K562 (cell line): ENCODE measurements at regions not wholly inside any gene's neighbourhood (a gene's known extent, or its start where the extent isn't known, plus 50 kb on each side); places are given as distances from the start of the nearest gene placed in this dataset.

Experiments
- ATAC-seq: fragments of 200-7000 bp; cut with Tn5 transposase; 3 replicates; pipeline ENCODE4 v1.9.1; 2020; ENCODE audit warnings: moderate library complexity
- BruUV-seq: library from RNA; stranded (reverse); fragments of 400-500 nt; replicated peaks from 2 replicates; lab custom pipeline; 2021; lab: Mats Ljungman, UMichigan
- CTCF ChIA-PET: fragments of 300-600 bp; formaldehyde crosslinking; extraction: SDS; loops from one replicate; lab custom pipeline; 2021; ENCODE audit warnings: low intra/inter-chr PET ratio; lab: Yijun Ruan, JAX
- POLR2A ChIA-PET: fragments of 300-600, 350-650 bp; sonication (Branson Sonifier 250); formaldehyde crosslinking; extraction: SDS; loops from one replicate; lab custom pipeline; 2021; ENCODE audit warnings: antibody characterized with exemption, inconsistent platforms; lab: Yijun Ruan, JAX
- DNase-seq, 4 experiments: peaks; one replicate each; pipeline versions ENCODE4 v3.0.0 to v3.0.0-alpha.2; 2011 to 2018; ENCODE audit warnings: low spot score in 3 of 4, mixed read lengths in 3 of 4; ENCODE audit errors: extremely low read depth in 1 of 4
- FAIRE-seq: peaks from 2 replicates; lab custom pipeline; 2011; peaks lifted over from hg19 to GRCh38; lab: Jason Lieb, UNC
- H2AFZ ChIP-seq: 2 replicates; pipeline ENCODE4 v1.6.0; 2011; ENCODE audit warnings: low read depth, low read length, control low read depth, inconsistent platforms
- H3K27ac ChIP-seq: fragments of 200-600 bp; 3 replicates; pipeline ENCODE4 v1.8.0; 2011; ENCODE audit warnings: low read depth, mild to moderate bottlenecking, control low read depth, inconsistent platforms, low read length, moderate library complexity, mixed read lengths; ENCODE audit errors: extremely low read depth
- H3K27me3 ChIP-seq, 2 experiments: fragments of 300-600 bp in 1 of 2; 2 replicates in 1 of 2; 3 replicates in 1 of 2; pipeline versions ENCODE4 v1.6.0 to v1.8.0; 2011; ENCODE audit warnings: inconsistent platforms in 2 of 2, low read length in 2 of 2, mild to moderate bottlenecking in 1 of 2, mixed read lengths in 1 of 2, moderate library complexity in 1 of 2; ENCODE audit not compliant: control insufficient read depth in 2 of 2, insufficient read depth in 2 of 2
- H3K36me3 ChIP-seq: fragments of 300-600 bp; 3 replicates; pipeline ENCODE4 v1.8.0; 2011; ENCODE audit warnings: mild to moderate bottlenecking, low read length, inconsistent platforms; ENCODE audit not compliant: control insufficient read depth, insufficient read depth
- H3K4me1 ChIP-seq, 2 experiments: fragments of 200-600 bp in 1 of 2; replicated peaks in 1 of 2; 2 replicates in 1 of 2; 3 replicates in 1 of 2; pipeline versions ENCODE4 v1.5.1 to v1.8.0; 2011; ENCODE audit warnings: inconsistent platforms in 2 of 2, low read length in 2 of 2, mild to moderate bottlenecking in 1 of 2, mixed read lengths in 1 of 2, moderate library complexity in 1 of 2; ENCODE audit not compliant: control insufficient read depth in 2 of 2, insufficient read depth in 2 of 2
- H3K4me2 ChIP-seq: 2 replicates; pipeline ENCODE4 v1.6.1; 2011; ENCODE audit warnings: low read length, control low read depth, inconsistent platforms, mixed read lengths; ENCODE audit not compliant: insufficient read depth
- H3K4me3 ChIP-seq: fragments of 200-600 bp; sonication (generic), shearing (Covaris generic); 2 replicates; pipeline ENCODE4 v1.5.1; 2016; ENCODE audit warnings: control low read depth, inconsistent platforms
- H3K79me2 ChIP-seq: fragments of 200-600 bp; 3 replicates; pipeline ENCODE4 v1.8.0; 2011; ENCODE audit warnings: low read length, inconsistent platforms; ENCODE audit not compliant: control insufficient read depth, insufficient read depth
- H3K9ac ChIP-seq, 2 experiments: 2 replicates each; pipeline versions ENCODE4 v1.6.0 to v1.6.1; 2011; ENCODE audit warnings: low read depth in 2 of 2, low read length in 2 of 2, control low read depth in 1 of 2, inconsistent platforms in 1 of 2, mild to moderate bottlenecking in 1 of 2, mixed read lengths in 1 of 2; ENCODE audit not compliant: insufficient read depth in 1 of 2
- H3K9me1 ChIP-seq: one replicate; pipeline ENCODE4 v1.6.0; 2011; ENCODE audit warnings: inconsistent platforms, mild to moderate bottlenecking, low read length, moderate library complexity; ENCODE audit not compliant: control insufficient read depth, insufficient read depth
- H3K9me3 ChIP-seq: replicated peaks from 2 replicates; pipeline ENCODE4 v1.5.1; 2011; ENCODE audit warnings: low read depth, low read length, inconsistent platforms; ENCODE audit not compliant: control insufficient read depth, insufficient read depth
- H4K20me1 ChIP-seq: replicated peaks from 2 replicates; pipeline ENCODE4 v1.6.1; 2011; ENCODE audit warnings: low read length, inconsistent platforms, mixed read lengths; ENCODE audit not compliant: control insufficient read depth, insufficient read depth
- DEAF1 ChIP-seq: fragments of 450-650 bp; formaldehyde crosslinking; IDR thresholded peaks from 2 replicates; pipeline ENCODE4 v1.4.0; 2020; ENCODE audit warnings: mild to moderate bottlenecking, moderate library complexity
- E2F3 ChIP-seq: fragments of 250-450 bp; sonication (Bioruptor Pico); IDR thresholded peaks from 2 replicates; pipeline ENCODE4 v1.4.0; 2020; ENCODE audit warnings: mild to moderate bottlenecking
- EGR1 ChIP-seq: fragments of 450-650 bp; conservative IDR thresholded peaks from 2 replicates; pipeline ENCODE4 v1.6.1; 2017; ENCODE audit warnings: mild to moderate bottlenecking
- FOXA3 ChIP-seq, 2 experiments: fragments of 450-650 bp in 1 of 2; sonication (generic) in 1 of 2; formaldehyde crosslinking; IDR thresholded peaks in 1 of 2; conservative IDR thresholded peaks in 1 of 2; 2 replicates each; pipeline versions ENCODE4 v1.4.0 to v1.8.0; 2020 to 2022; ENCODE audit warnings: mild to moderate bottlenecking in 2 of 2, missing genetic modification reagents in 1 of 2
- HDAC8 ChIP-seq: fragments of 450-650 bp; IDR thresholded peaks from 2 replicates; pipeline ENCODE4 v1.6.1; 2016; ENCODE audit warnings: mild to moderate bottlenecking, missing genetic modification characterization, moderate library complexity, missing compliant biosample characterization
- IRF1 ChIP-seq: sonication (generic); formaldehyde crosslinking; IDR thresholded peaks from 2 replicates; pipeline ENCODE4 v1.8.0; 2022; ENCODE audit warnings: missing genetic modification reagents, mild to moderate bottlenecking, borderline replicate concordance
- KLF16 ChIP-seq: IDR thresholded peaks from 2 replicates; pipeline ENCODE4 v1.6.1; 2016; ENCODE audit warnings: antibody characterized with exemption
- POLR3G ChIP-seq: IDR thresholded peaks from 2 replicates; pipeline ENCODE4 v1.6.1; 2011; ENCODE audit not compliant: insufficient read length, insufficient replicate concordance; ENCODE audit errors: extremely low read depth
- PTBP1 ChIP-seq: fragments of 200-400 bp; formaldehyde crosslinking; IDR thresholded peaks from 2 replicates; pipeline ENCODE4 v1.6.1; 2017; ENCODE audit warnings: low read depth, low read length
- SAFB ChIP-seq: fragments of 200-400 bp; formaldehyde crosslinking; IDR thresholded peaks from 2 replicates; pipeline ENCODE4 v1.6.1; 2017; ENCODE audit warnings: low read depth, low read length, borderline replicate concordance
- SETDB1 ChIP-seq: IDR thresholded peaks from one replicate; pipeline ENCODE4 v1.6.1; 2012; ENCODE audit warnings: low read length, control low read depth, inconsistent platforms
- SMARCA4 ChIP-seq: fragments of 450-650 bp; IDR thresholded peaks from 2 replicates; pipeline ENCODE4 v1.6.1; 2016
- TAF1 ChIP-seq: IDR thresholded peaks from 2 replicates; pipeline ENCODE4 v1.6.1; 2011; ENCODE audit warnings: mild to moderate bottlenecking, low read length, moderate library complexity; ENCODE audit not compliant: insufficient read depth, control insufficient read depth, severe bottlenecking; ENCODE audit errors: extremely low read depth
- TAF15 ChIP-seq: fragments of 200-400 bp; formaldehyde crosslinking; IDR thresholded peaks from 2 replicates; pipeline ENCODE4 v1.6.1; 2017; ENCODE audit warnings: mild to moderate bottlenecking, low read depth, low read length, moderate library complexity
- ZNF668 ChIP-seq: fragments of 250-450 bp; sonication (Bioruptor Pico); IDR thresholded peaks from 2 replicates; pipeline ENCODE4 v1.8.0; 2022; ENCODE audit warnings: mild to moderate bottlenecking, inconsistent platforms
- ZNF707 ChIP-seq: fragments of 250-450 bp; sonication (Bioruptor Pico); conservative IDR thresholded peaks from 2 replicates; pipeline ENCODE4 v1.8.0; 2022; ENCODE audit warnings: inconsistent platforms, mild to moderate bottlenecking, moderate library complexity
- WGBS: fragments of 100-300 bp; shearing (Covaris generic); methylation state at CpG from one replicate; pipeline ENCODE4 v1.1.6; 2016; ENCODE audit warnings: low coverage, mixed read lengths; ENCODE audit not compliant: insufficient coverage; ENCODE audit errors: missing lambda C conversion rate; 5-methylcytosine and 5-hydroxymethylcytosine counted together
- in situ Hi-C: fragments of 300-500 bp; cut with MboI; formaldehyde crosslinking; loops from 4 replicates; pipeline ENCODE4 v1.15.0; 2018; ENCODE audit warnings: inconsistent platforms, mixed read lengths
- intact Hi-C: fragments of 100-400 bp; cut with micrococcal nuclease; formaldehyde crosslinking; loops from 2 replicates; pipeline ENCODE4 v1.14.2; 2022
- TF ChIP-seq, protein P1 (sequence below): fragments of 150-350 bp; IDR thresholded peaks from 2 replicates; pipeline ENCODE4 v1.6.1; 2014; ENCODE audit warnings: low read depth, mild to moderate bottlenecking, low read length, borderline replicate concordance

GRCh38 chr10:2414562-2414961 lies 652.8 kb upstream of the PFKP start (continued):
- TF ChIP-seq DEAF1 (CRISPR knock-in tag), result no peak

DNA sequence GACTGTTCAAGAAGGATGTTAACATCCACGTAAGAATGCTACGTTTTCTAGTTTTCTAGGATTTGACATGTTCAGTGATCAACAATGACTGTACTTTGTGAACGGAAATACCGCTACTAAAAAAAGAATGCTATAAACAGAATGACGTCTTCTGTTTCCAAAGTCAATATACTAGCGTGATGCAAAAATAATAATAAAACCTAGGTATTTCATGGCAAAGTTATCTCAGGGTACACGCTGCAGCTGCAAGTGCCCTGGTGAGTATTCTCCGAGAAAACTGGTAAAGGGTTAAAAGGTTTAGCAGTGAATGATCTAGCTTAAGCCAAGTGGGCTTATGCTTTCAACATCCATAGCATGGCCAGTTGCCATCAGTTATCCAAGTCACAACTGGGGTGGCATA lies 653.3 kb upstream of the PFKP start:
- intact Hi-C loops, result no loop called here
- DNase-seq, result no peak
- no peaks in the 10 kb centered on the region for H3K9me1 ChIP-seq

More for the DNA sequence above, 653.3 kb upstream of the PFKP start:
- ChIA-PET CTCF (no interaction called here), POLR2A (no interaction called here)
- no peak for TF ChIP-seq HDAC8 (tag)
- no peak for TF ChIP-seq IRF1 (CRISPR knock-in tag)
- no peak for TF ChIP-seq E2F3 (CRISPR knock-in tag)
- TF ChIP-seq KLF16, result no peak
- no peak for TF ChIP-seq SETDB1
- TF ChIP-seq, protein P1, sequence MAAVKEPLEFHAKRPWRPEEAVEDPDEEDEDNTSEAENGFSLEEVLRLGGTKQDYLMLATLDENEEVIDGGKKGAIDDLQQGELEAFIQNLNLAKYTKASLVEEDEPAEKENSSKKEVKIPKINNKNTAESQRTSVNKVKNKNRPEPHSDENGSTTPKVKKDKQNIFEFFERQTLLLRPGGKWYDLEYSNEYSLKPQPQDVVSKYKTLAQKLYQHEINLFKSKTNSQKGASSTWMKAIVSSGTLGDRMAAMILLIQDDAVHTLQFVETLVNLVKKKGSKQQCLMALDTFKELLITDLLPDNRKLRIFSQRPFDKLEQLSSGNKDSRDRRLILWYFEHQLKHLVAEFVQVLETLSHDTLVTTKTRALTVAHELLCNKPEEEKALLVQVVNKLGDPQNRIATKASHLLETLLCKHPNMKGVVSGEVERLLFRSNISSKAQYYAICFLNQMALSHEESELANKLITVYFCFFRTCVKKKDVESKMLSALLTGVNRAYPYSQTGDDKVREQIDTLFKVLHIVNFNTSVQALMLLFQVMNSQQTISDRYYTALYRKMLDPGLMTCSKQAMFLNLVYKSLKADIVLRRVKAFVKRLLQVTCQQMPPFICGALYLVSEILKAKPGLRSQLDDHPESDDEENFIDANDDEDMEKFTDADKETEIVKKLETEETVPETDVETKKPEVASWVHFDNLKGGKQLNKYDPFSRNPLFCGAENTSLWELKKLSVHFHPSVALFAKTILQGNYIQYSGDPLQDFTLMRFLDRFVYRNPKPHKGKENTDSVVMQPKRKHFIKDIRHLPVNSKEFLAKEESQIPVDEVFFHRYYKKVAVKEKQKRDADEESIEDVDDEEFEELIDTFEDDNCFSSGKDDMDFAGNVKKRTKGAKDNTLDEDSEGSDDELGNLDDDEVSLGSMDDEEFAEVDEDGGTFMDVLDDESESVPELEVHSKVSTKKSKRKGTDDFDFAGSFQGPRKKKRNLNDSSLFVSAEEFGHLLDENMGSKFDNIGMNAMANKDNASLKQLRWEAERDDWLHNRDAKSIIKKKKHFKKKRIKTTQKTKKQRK, result no peak
- no peak for TF ChIP-seq EGR1
- TF ChIP-seq ZNF707 (CRISPR knock-in tag), result no peak
- no peak for TF ChIP-seq PTBP1
- TF ChIP-seq POLR3G, result no peak
- TF ChIP-seq SAFB, result no peak
- TF ChIP-seq TAF15, result no peak
- TF ChIP-seq FOXA3 (CRISPR knock-in tag; conservative IDR thresholded peaks at IDR 0.05 in 1 of 2, IDR thresholded peaks at IDR 0.05 in 1 of 2), result no peak
- TF ChIP-seq SMARCA4, result no peak
- no peak for TF ChIP-seq TAF1
- no peak for TF ChIP-seq ZNF668 (CRISPR knock-in tag)
- Histone ChIP-seq H3K36me3 (no peaks in the 10 kb centered on the region), H3K9me3 (no peaks in the 10 kb centered on the region), H3K9ac (no peak overlapping the region), H2AFZ (no peak overlapping the region), H3K27ac (no peak overlapping the region), H3K27me3 (peaks cover 0 to 5% of the 10 kb centered on the region in 2 experiments; a peak in 1 of 5 replicates), H3K4me1 (no peaks in the 10 kb centered on the region), H3K4me2 (no peak overlapping the region), H3K4me3 (no peak overlapping the region), H4K20me1 (no peaks in the 10 kb centered on the region), H3K79me2 (no peaks in the 10 kb centered on the region)
- in situ Hi-C loops, result no loop called here
- BruUV-seq, result no TSS peak
- no peak for ATAC-seq
- WGBS, result under 1% methylated on average over 8 of the region's 8 CpGs
- FAIRE-seq, result no peak
